Keratinocyte (primary cell): ENCODE measurements at regions not wholly inside any gene's neighbourhood (a gene's known extent, or its start where the extent isn't known, plus 50 kb on each side); places are given as distances from the start of the nearest gene placed in this dataset.
A peak's percentile ranks its signal among the peaks of the same experiment; 100 is the strongest.

Source experiments
- DNase-seq: peaks from one replicate; pipeline ENCODE4 v3.0.0-alpha.2; 2011; ENCODE audit warnings: low read depth, missing footprints, low spot score
- FAIRE-seq: peaks from 2 replicates; lab custom pipeline; 2011; peaks lifted over from hg19 to GRCh38; lab: Jason Lieb, UNC
- H2AFZ ChIP-seq: 2 replicates; pipeline ENCODE4 v1.6.0; 2012; ENCODE audit warnings: low read length, control low read depth, inconsistent platforms; ENCODE audit not compliant: control insufficient read depth
- H3K27ac ChIP-seq: 2 replicates; pipeline ENCODE4 v1.5.1; 2011; ENCODE audit warnings: low read length; ENCODE audit not compliant: control insufficient read depth, insufficient read depth
- H3K27me3 ChIP-seq: 3 replicates; pipeline ENCODE4 v1.6.0; 2011; ENCODE audit warnings: low read length; ENCODE audit not compliant: control insufficient read depth, insufficient read depth; ENCODE audit errors: extremely low read depth
- H3K36me3 ChIP-seq, 2 experiments: 2 replicates in 1 of 2; 3 replicates in 1 of 2; pipeline ENCODE4 v1.5.1; 2011; ENCODE audit warnings: low read length in 2 of 2, mild to moderate bottlenecking in 1 of 2; ENCODE audit not compliant: control insufficient read depth in 2 of 2, insufficient read depth in 2 of 2; ENCODE audit errors: extremely low read depth in 1 of 2
- H3K4me1 ChIP-seq: 3 replicates; pipeline ENCODE4 v1.5.1; 2011; ENCODE audit warnings: low read length; ENCODE audit not compliant: control insufficient read depth, insufficient read depth; ENCODE audit errors: extremely low read depth
- H3K4me2 ChIP-seq: 3 replicates; pipeline ENCODE4 v1.6.0; 2011; ENCODE audit warnings: low read depth, low read length; ENCODE audit not compliant: control insufficient read depth, insufficient read depth; ENCODE audit errors: extremely low read depth
- H3K4me3 ChIP-seq, 3 experiments: fragments of 200-600 bp in 1 of 3; sonication (generic) in 1 of 3; 2 replicates in 2 of 3; 3 replicates in 1 of 3; pipeline ENCODE4 v1.5.1; 2011 to 2016; ENCODE audit warnings: low read length in 3 of 3, mild to moderate bottlenecking in 3 of 3, control low read depth in 2 of 3, inconsistent platforms in 1 of 3, low read depth in 1 of 3, mixed read lengths in 1 of 3, mixed run types in 1 of 3, moderate library complexity in 1 of 3; ENCODE audit not compliant: control insufficient read depth in 2 of 3, insufficient read depth in 2 of 3; ENCODE audit errors: extremely low read depth in 1 of 3
- H3K79me2 ChIP-seq: 2 replicates; pipeline ENCODE4 v1.6.0; 2012; ENCODE audit warnings: low read length; ENCODE audit not compliant: control insufficient read depth, insufficient read depth
- H3K9ac ChIP-seq: 3 replicates; pipeline ENCODE4 v1.6.0; 2011; ENCODE audit warnings: low read length; ENCODE audit not compliant: control insufficient read depth, insufficient read depth; ENCODE audit errors: extremely low read depth
- H3K9me1 ChIP-seq: 3 replicates; pipeline ENCODE4 v1.6.0; 2011; ENCODE audit warnings: low read length; ENCODE audit not compliant: control insufficient read depth, insufficient read depth; ENCODE audit errors: extremely low read depth
- H3K9me3 ChIP-seq: 2 replicates; pipeline ENCODE4 v1.5.1; 2012; ENCODE audit warnings: low read depth, low read length; ENCODE audit not compliant: control insufficient read depth
- H4K20me1 ChIP-seq: 3 replicates; pipeline ENCODE4 v1.6.0; 2011; ENCODE audit warnings: low read length; ENCODE audit not compliant: control insufficient read depth, insufficient read depth; ENCODE audit errors: extremely low read depth
- CTCF ChIP-seq, 3 experiments: IDR thresholded peaks in 1 of 3; conservative IDR thresholded peaks in 1 of 3; optimal IDR thresholded peaks in 1 of 3; 2 replicates in 2 of 3; 3 replicates in 1 of 3; pipeline versions ENCODE3 to v1.5.1; 2011; ENCODE audit warnings: low read length in 3 of 3, mild to moderate bottlenecking in 3 of 3, moderate library complexity in 2 of 3, control low read depth in 1 of 3, inconsistent platforms in 1 of 3; ENCODE audit not compliant: insufficient read depth in 2 of 3; ENCODE audit errors: extremely low read depth in 1 of 3
- EZH2 ChIP-seq: IDR thresholded peaks from one replicate; pipeline ENCODE4 v1.6.1; 2012; ENCODE audit warnings: inconsistent platforms, mild to moderate bottlenecking, low read length, moderate library complexity
- dilution Hi-C: fragments of 300-500 bp; cut with MboI; formaldehyde crosslinking; loops from one replicate; pipeline ENCODE4 v1.7.0; 2020; ENCODE audit warnings: low sequenced_read_pairs; ENCODE audit not compliant: extremely low pct_ligation_motif_present

DNA sequence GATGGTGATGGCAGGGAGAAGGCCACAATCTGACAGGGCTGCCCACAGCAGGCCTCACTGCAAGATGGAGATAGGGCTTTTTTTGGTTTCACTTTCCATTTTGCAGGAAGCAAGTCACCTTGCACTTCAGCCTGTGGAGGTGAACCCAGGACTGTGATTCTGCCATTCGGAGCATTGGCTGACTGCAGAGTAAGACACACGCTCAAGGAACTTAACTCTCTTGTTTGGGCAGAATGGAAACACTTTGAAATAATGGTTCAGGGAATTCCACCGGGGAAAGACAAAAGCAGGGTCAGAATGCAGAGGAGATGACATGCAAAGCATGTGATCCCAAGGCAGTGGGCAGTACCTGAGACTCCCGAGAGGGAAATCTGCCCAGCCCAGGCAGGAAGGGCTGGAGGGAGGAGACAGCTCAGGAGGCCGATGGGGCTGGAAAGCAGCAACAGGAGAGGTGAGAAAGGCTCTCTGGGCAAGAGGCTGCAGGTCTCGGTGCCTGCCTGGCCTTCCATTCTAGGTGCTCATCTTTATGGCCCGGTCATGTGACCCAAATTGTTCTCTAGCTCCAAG is 58.7 kb upstream of the PRMT8 start:
- Histone ChIP-seq H3K9ac (no peak overlapping the region), H3K4me3 (no peak overlapping the region), H3K9me3 (no peaks in the 10 kb centered on the region), H2AFZ (peak overlapping the region; percentile 51), H3K36me3 (no peaks in the 10 kb centered on the region), H4K20me1 (no peaks in the 10 kb centered on the region), H3K9me1 (no peaks in the 10 kb centered on the region), H3K4me1 (no peaks in the 10 kb centered on the region), H3K79me2 (no peaks in the 10 kb centered on the region), H3K27ac (no peak overlapping the region), H3K27me3 (no peaks in the 10 kb centered on the region), H3K4me2 (peak overlapping the region; percentile 22)
- dilution Hi-C loops: no loop called here
- TF ChIP-seq EZH2 (no peak), CTCF (optimal IDR thresholded peaks at IDR 0.05 in 1 of 3, IDR thresholded peaks at IDR 0.05 in 1 of 3, conservative IDR thresholded peaks at IDR 0.05 in 1 of 3; ENCODE audit: extremely low read depth in 1 of 3, insufficient read depth in 2 of 3, low read length in 3 of 3) (no peak)
- no peak for DNase-seq
- no peak for FAIRE-seq

GRCh38 chr12:3432868-3433267 is 58.1 kb upstream of the PRMT8 start:
- no peaks in the 10 kb centered on the region for H3K79me2 ChIP-seq
- no peak overlapping the region for H3K27ac ChIP-seq
- no peak overlapping the region for H3K4me3 ChIP-seq
- no peak for FAIRE-seq
- TF ChIP-seq EZH2 (no peak), CTCF (optimal IDR thresholded peaks at IDR 0.05 in 1 of 3, IDR thresholded peaks at IDR 0.05 in 1 of 3, conservative IDR thresholded peaks at IDR 0.05 in 1 of 3; ENCODE audit: extremely low read depth in 1 of 3, insufficient read depth in 2 of 3, low read length in 3 of 3) (no peak)
- DNase-seq: no peak
- H2AFZ ChIP-seq: no peak overlapping the region
- no peaks in the 10 kb centered on the region for H3K9me1 ChIP-seq
- dilution Hi-C loops: no loop called here
- no peaks in the 10 kb centered on the region for H3K36me3 ChIP-seq
- H3K27me3 ChIP-seq: no peaks in the 10 kb centered on the region
- H3K9me3 ChIP-seq: no peaks in the 10 kb centered on the region
- H4K20me1 ChIP-seq: no peaks in the 10 kb centered on the region
- no peaks in the 10 kb centered on the region for H3K4me1 ChIP-seq
- H3K4me2 ChIP-seq: no peak overlapping the region
- H3K9ac ChIP-seq: no peak overlapping the region
